HG02678 (cell line): ENCODE measurements at regions not wholly inside any gene's neighbourhood (a gene's known extent, or its start where the extent isn't known, plus 50 kb on each side); places are given as distances from the start of the nearest gene placed in this dataset.

Experiments
- ATAC-seq: cut with Tn5 transposase; IDR thresholded peaks from one replicate; pipeline ENCODE4 v1.9.1; 2021; ENCODE audit warnings: mild to moderate bottlenecking, moderate library complexity; ENCODE audit not compliant: unreplicated experiment

- no peak for ATAC-seq
These were observed 50.6 kb upstream of the LOC128125822 start for GRCh38 chr6:63521475-63522210.
